ENCODE measurements at regions not wholly inside any gene's neighbourhood (a gene's known extent, or its start where the extent isn't known, plus 50 kb on each side); places are given as distances from the start of the nearest gene placed in this dataset.

GRCh38 chr16:63623551-63624039 lies 1498.3 kb downstream of the CDH11 start:
- no peak for DNase-seq (ENCODE audit: low read depth, low spot score)

- no peak for DNase-seq (ENCODE audit: low read depth, low spot score)
Measured at GRCh38 chr16:63618896-63619485, 1502.9 kb downstream of the CDH11 start.

GRCh38 chr16:63617990-63618763 lies 1503.7 kb downstream of the CDH11 start:
- DNase-seq (ENCODE audit: low read depth, low spot score), result no peak

GRCh38 chr16:63617047-63617989 lies 1504.5 kb downstream of the CDH11 start:
- DNase-seq (ENCODE audit: low read depth, low spot score), result no peak

GRCh38 chr16:63614429-63614828 lies 1507.4 kb downstream of the CDH11 start:
- DNase-seq (ENCODE audit: low read depth, low spot score), result no peak

GRCh38 chr16:63613701-63614100 lies 1508.2 kb downstream of the CDH11 start:
- peak; percentile 8 for DNase-seq (ENCODE audit: low read depth, low spot score)

- DNase-seq (ENCODE audit: low read depth, low spot score), result no peak
Measured at GRCh38 chr16:63612462-63613227, 1509.2 kb downstream of the CDH11 start.

GRCh38 chr16:63606778-63607177 lies 1515.1 kb downstream of the CDH11 start:
- DNase-seq (ENCODE audit: low read depth, low spot score), result no peak

GRCh38 chr16:63602206-63602927 lies 1519.5 kb downstream of the CDH11 start:
- DNase-seq (ENCODE audit: low read depth, low spot score), result no peak

GRCh38 chr16:63596716-63597115 lies 1525.1 kb downstream of the CDH11 start:
- no peak for DNase-seq (ENCODE audit: low read depth, low spot score)

- no peak for DNase-seq (ENCODE audit: low read depth, low spot score)
Measured at GRCh38 chr16:63592852-63593251, 1529.0 kb downstream of the CDH11 start.

GRCh38 chr16:63581570-63581969 lies 1540.3 kb downstream of the CDH11 start:
- DNase-seq (ENCODE audit: low read depth, low spot score), result no peak

- no peak for DNase-seq (ENCODE audit: low read depth, low spot score)
Measured at GRCh38 chr16:63578791-63579190, 1542.6 kb upstream of the CDH8 start.

- DNase-seq (ENCODE audit: low read depth, low spot score), result no peak
Measured at GRCh38 chr16:63577891-63578290, 1541.7 kb upstream of the CDH8 start.

- no peak for DNase-seq (ENCODE audit: low read depth, low spot score)
Measured at GRCh38 chr16:63575041-63575440, 1538.8 kb upstream of the CDH8 start.

GRCh38 chr16:63568164-63568563 lies 1531.9 kb upstream of the CDH8 start:
- DNase-seq (ENCODE audit: low read depth, low spot score), result no peak

- no peak for DNase-seq (ENCODE audit: low read depth, low spot score)
Measured at GRCh38 chr16:63563819-63564505, 1527.7 kb upstream of the CDH8 start.

- DNase-seq (ENCODE audit: low read depth, low spot score), result no peak
Measured at GRCh38 chr16:63553980-63554379, 1517.7 kb upstream of the CDH8 start.

- DNase-seq (ENCODE audit: low read depth, low spot score), result no peak
Measured at GRCh38 chr16:63539276-63539675, 1503.0 kb upstream of the CDH8 start.

GRCh38 chr16:63530974-63531373 lies 1494.7 kb upstream of the CDH8 start:
- no peak for DNase-seq (ENCODE audit: low read depth, low spot score)

All from brain pericyte (primary cell).